IMR-90 (cell line): ENCODE measurements at regions not wholly inside any gene's neighbourhood (a gene's known extent, or its start where the extent isn't known, plus 50 kb on each side); places are given as distances from the start of the nearest gene placed in this dataset.

ENCODE experiments used
- ATAC-seq: fragments of 200-7000 bp; cut with Tn5 transposase; 2 replicates; pipeline ENCODE4 v1.9.1; 2020; ENCODE audit warnings: low read depth, mild to moderate bottlenecking, moderate library complexity
- BruUV-seq: library from RNA; stranded (reverse); fragments of 400-500 nt; replicated peaks from 2 replicates; lab custom pipeline; 2021; lab: Mats Ljungman, UMichigan
- CTCF ChIA-PET: fragments of 300-600 bp; formaldehyde crosslinking; extraction: SDS; loops from one replicate; lab custom pipeline; 2021; ENCODE audit warnings: antibody characterized with exemption; lab: Yijun Ruan, JAX
- POLR2A ChIA-PET: fragments of 300-600 bp; sonication (Branson Sonifier 250); formaldehyde crosslinking; loops from one replicate; lab custom pipeline; 2022; ENCODE audit warnings: antibody characterized with exemption; ENCODE audit not compliant: unreplicated experiment; lab: Charles Lee
- DNase-seq: peaks from one replicate; pipeline ENCODE4 v3.0.0; 2013
- H2AFZ ChIP-seq: replicated peaks from 2 replicates; pipeline ENCODE3; 2013; ENCODE audit warnings: low read length, mild to moderate bottlenecking; ENCODE audit not compliant: poor library complexity
- H2AK5ac ChIP-seq: 2 replicates; pipeline ENCODE4 v1.6.1; 2013; ENCODE audit warnings: low read depth, low read length, inconsistent platforms
- H2AK9ac ChIP-seq: replicated peaks from 2 replicates; pipeline ENCODE3; 2013; ENCODE audit warnings: mild to moderate bottlenecking, low read depth, low read length, moderate library complexity; ENCODE audit not compliant: poor library complexity
- H2BK120ac ChIP-seq: 2 replicates; pipeline ENCODE4 v1.6.1; 2013; ENCODE audit warnings: low read depth, low read length, inconsistent platforms
- H2BK15ac ChIP-seq: 3 replicates; pipeline ENCODE4 v1.6.1; 2013; ENCODE audit warnings: low read depth, low read length, inconsistent platforms
- H2BK20ac ChIP-seq: 2 replicates; pipeline ENCODE4 v1.6.1; 2013; ENCODE audit warnings: low read depth, mild to moderate bottlenecking, inconsistent platforms, low read length, moderate library complexity
- H2BK5ac ChIP-seq: 2 replicates; pipeline ENCODE4 v1.6.1; 2013; ENCODE audit warnings: mild to moderate bottlenecking, low read depth, low read length, inconsistent platforms; ENCODE audit not compliant: poor library complexity, severe bottlenecking
- H3K14ac ChIP-seq: replicated peaks from 2 replicates; pipeline ENCODE4 v1.6.1; 2013; ENCODE audit warnings: low read depth, low read length, inconsistent platforms
- H3K18ac ChIP-seq: 2 replicates; pipeline ENCODE4 v1.6.1; 2013; ENCODE audit warnings: low read depth, low read length, control low read depth
- H3K23ac ChIP-seq: 2 replicates; pipeline ENCODE4 v1.6.1; 2013; ENCODE audit warnings: low read depth, low read length, inconsistent platforms
- H3K27ac ChIP-seq: 2 replicates; pipeline ENCODE4 v1.5.1; 2013; ENCODE audit warnings: mild to moderate bottlenecking, control low read depth, low read length; ENCODE audit not compliant: insufficient read depth
- H3K27me3 ChIP-seq: 2 replicates; pipeline ENCODE4 v1.6.1; 2013; ENCODE audit warnings: low read length; ENCODE audit not compliant: control insufficient read depth, insufficient read depth
- H3K36me3 ChIP-seq: 2 replicates; pipeline ENCODE4 v1.6.1; 2013; ENCODE audit warnings: low read length, mixed read lengths; ENCODE audit not compliant: control insufficient read depth, insufficient read depth
- H3K4ac ChIP-seq: 2 replicates; pipeline ENCODE4 v1.6.1; 2013; ENCODE audit warnings: low read depth, low read length, inconsistent platforms
- H3K4me1 ChIP-seq: 2 replicates; pipeline ENCODE4 v1.6.1; 2013; ENCODE audit warnings: low read length, mixed read lengths; ENCODE audit not compliant: control insufficient read depth, insufficient read depth
- H3K4me2 ChIP-seq: 2 replicates; pipeline ENCODE4 v1.6.1; 2013; ENCODE audit warnings: low read depth, mild to moderate bottlenecking, control low read depth, low read length, moderate library complexity
- H3K4me3 ChIP-seq: 2 replicates; pipeline ENCODE4 v1.5.1; 2013; ENCODE audit warnings: low read depth, mild to moderate bottlenecking, control low read depth, low read length, moderate library complexity; ENCODE audit not compliant: insufficient read depth
- H3K56ac ChIP-seq: 2 replicates; pipeline ENCODE4 v1.6.1; 2013; ENCODE audit warnings: low read length, inconsistent platforms; ENCODE audit not compliant: insufficient read depth; ENCODE audit errors: extremely low read depth
- H3K79me1 ChIP-seq, 2 experiments: 2 replicates each; pipeline ENCODE4 v1.6.1; 2013; ENCODE audit warnings: low read length in 2 of 2, inconsistent platforms in 1 of 2, low read depth in 1 of 2
- H3K9ac ChIP-seq: 2 replicates; pipeline ENCODE4 v1.6.1; 2013; ENCODE audit warnings: low read depth, low read length, control low read depth
- H3K9me1 ChIP-seq: 2 replicates; pipeline ENCODE4 v1.6.1; 2013; ENCODE audit warnings: low read length, inconsistent platforms; ENCODE audit not compliant: insufficient read depth
- H3K9me3 ChIP-seq: 2 replicates; pipeline ENCODE4 v1.6.1; 2013; ENCODE audit warnings: low read length; ENCODE audit not compliant: control insufficient read depth, insufficient read depth
- H4K20me1 ChIP-seq: 2 replicates; pipeline ENCODE4 v1.6.1; 2013; ENCODE audit warnings: low read length, inconsistent platforms; ENCODE audit not compliant: insufficient read depth
- H4K5ac ChIP-seq: 2 replicates; pipeline ENCODE4 v1.6.1; 2013; ENCODE audit warnings: mild to moderate bottlenecking, low read depth, low read length, control low read depth
- H4K8ac ChIP-seq, 2 experiments: 2 replicates each; pipeline ENCODE4 v1.6.1; 2013; ENCODE audit warnings: low read depth in 2 of 2, low read length in 2 of 2, control low read depth in 1 of 2, inconsistent platforms in 1 of 2
- H4K91ac ChIP-seq: 2 replicates; pipeline ENCODE4 v1.6.1; 2013; ENCODE audit warnings: low read depth, low read length, inconsistent platforms; ENCODE audit not compliant: insufficient read depth
- BHLHE40 ChIP-seq: fragments of 150-350 bp; IDR thresholded peaks from 2 replicates; pipeline ENCODE4 v1.6.1; 2016; ENCODE audit warnings: mild to moderate bottlenecking, low read depth, low read length
- CEBPB ChIP-seq: IDR thresholded peaks from 2 replicates; pipeline ENCODE4 v1.6.1; 2012; ENCODE audit warnings: low read depth, low read length, improper control_type of control experiment
- CHD1 ChIP-seq: IDR thresholded peaks from 2 replicates; pipeline ENCODE4 v1.6.1; 2012; ENCODE audit warnings: low read depth, low read length, improper control_type of control experiment
- FOS ChIP-seq: fragments of 150-350 bp; IDR thresholded peaks from 2 replicates; pipeline ENCODE4 v1.6.1; 2016; ENCODE audit warnings: low read depth, low read length
- MAFK ChIP-seq: IDR thresholded peaks from 2 replicates; pipeline ENCODE4 v1.6.1; 2012; ENCODE audit warnings: low read depth, low read length, improper control_type of control experiment
- MXI1 ChIP-seq: IDR thresholded peaks from 2 replicates; pipeline ENCODE4 v1.6.1; 2012; ENCODE audit warnings: low read depth, mild to moderate bottlenecking, low read length, moderate library complexity, borderline replicate concordance
- NFE2L2 ChIP-seq: fragments of 150-350 bp; IDR thresholded peaks from 2 replicates; pipeline ENCODE4 v1.6.1; 2016; ENCODE audit warnings: low read depth, mild to moderate bottlenecking, low read length
- POLR2A ChIP-seq: IDR thresholded peaks from 2 replicates; pipeline ENCODE4 v1.6.1; 2012; ENCODE audit warnings: mild to moderate bottlenecking, low read depth, low read length
- RAD21 ChIP-seq: IDR thresholded peaks from 2 replicates; pipeline ENCODE4 v1.6.1; 2012; ENCODE audit warnings: low read length, improper control_type of control experiment
- RCOR1 ChIP-seq: IDR thresholded peaks from 2 replicates; pipeline ENCODE4 v1.6.1; 2012; ENCODE audit warnings: mild to moderate bottlenecking, low read length, improper control_type of control experiment; ENCODE audit not compliant: insufficient replicate concordance
- RFX5 ChIP-seq: IDR thresholded peaks from 2 replicates; pipeline ENCODE4 v1.8.0; 2012; ENCODE audit warnings: low read depth, mild to moderate bottlenecking, low read length, moderate library complexity
- SMC3 ChIP-seq: fragments of 150-350 bp; IDR thresholded peaks from 2 replicates; pipeline ENCODE4 v1.6.1; 2016; ENCODE audit warnings: low read depth, mild to moderate bottlenecking, antibody characterized with exemption, low read length, moderate library complexity
- WGBS, 2 experiments: methylation state at CpG; one replicate each; pipeline versions ENCODE4 v1.1.5 to v1.1.7; 2013; ENCODE audit warnings: missing lambda C conversion rate in 2 of 2; ENCODE audit not compliant: insufficient read length in 1 of 2; ENCODE audit errors: extremely low coverage in 2 of 2; 5-methylcytosine and 5-hydroxymethylcytosine counted together
- dilution Hi-C: fragments of 300-500 bp; cut with HindIII; formaldehyde crosslinking; loops from one replicate; pipeline ENCODE4 v1.14.3; 2018; ENCODE audit warnings: low sequenced_read_pairs; ENCODE audit not compliant: unreplicated experiment
- in situ Hi-C: fragments of 300-500 bp; cut with MboI; formaldehyde crosslinking; loops from 3 replicates; pipeline ENCODE4 v1.14.3; 2019; ENCODE audit warnings: low sequenced_read_pairs, inconsistent platforms, mixed read lengths
- intact Hi-C: fragments of 100-400 bp; cut with micrococcal nuclease; formaldehyde crosslinking; loops from 2 replicates; pipeline ENCODE4 v1.10.0; 2022
- TF ChIP-seq, protein P1 (sequence below): fragments of 150-350 bp; IDR thresholded peaks from 2 replicates; pipeline ENCODE4 v1.6.1; 2017; ENCODE audit warnings: mild to moderate bottlenecking, antibody characterized with exemption, low read length, low read depth
- TF ChIP-seq, protein P2 (sequence below): conservative IDR thresholded peaks from 2 replicates; pipeline ENCODE4 v1.5.1; 2012; ENCODE audit warnings: mild to moderate bottlenecking, low read depth, low read length, improper control_type of control experiment
- TF ChIP-seq, protein P3 (sequence below): fragments of 150-350 bp; IDR thresholded peaks from 2 replicates; pipeline ENCODE4 v1.6.1; 2016; ENCODE audit warnings: low read depth, mild to moderate bottlenecking, low read length, moderate library complexity, borderline replicate concordance

DNA sequence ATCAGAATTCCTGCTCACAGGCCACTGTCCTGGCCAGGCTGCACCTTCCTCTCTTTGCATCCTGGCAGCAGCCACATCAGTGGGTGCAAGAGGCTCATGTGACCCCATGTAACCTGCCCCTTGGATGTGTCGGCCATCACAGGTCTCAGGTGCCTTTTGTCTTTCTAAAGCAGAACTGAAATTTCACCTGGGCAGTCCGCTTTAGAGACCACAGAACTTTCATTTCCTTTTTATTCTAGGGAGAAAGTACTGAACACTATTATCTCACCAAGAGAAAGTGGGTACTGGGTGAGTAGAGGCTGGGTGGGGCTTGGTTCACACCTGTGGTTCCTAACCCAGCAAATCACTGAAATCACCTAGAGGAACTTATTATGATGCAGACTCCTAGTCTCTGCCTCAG is 51.7 kb upstream of the NUP160 start:
- H3K27me3 ChIP-seq, result no peaks in the 10 kb centered on the region; the same call in 1 of the 2 replicates
- in situ Hi-C loops, result no loop called here
- no CpG with 5 or more reads among the region's 2 CpGs for WGBS, 2 experiments
- ATAC-seq, result no peak
- H2AFZ ChIP-seq, result no peak overlapping the region
- no peaks in the 10 kb centered on the region for H3K9me3 ChIP-seq
- H3K4me2 ChIP-seq, result no peak overlapping the region
- H3K9ac ChIP-seq, result no peak overlapping the region
- H2BK5ac ChIP-seq, result no peak overlapping the region
- H4K20me1 ChIP-seq, result no peaks in the 10 kb centered on the region
- no peaks in the 10 kb centered on the region for H3K9me1 ChIP-seq
- no peak overlapping the region for H2BK20ac ChIP-seq
- no peak overlapping the region for H4K8ac ChIP-seq
- no peak overlapping the region for H3K23ac ChIP-seq
- no peak for DNase-seq
- no TSS peak for BruUV-seq
- no peak overlapping the region for H4K91ac ChIP-seq
- no peak overlapping the region for H3K18ac ChIP-seq
- dilution Hi-C loops, result no loop called here
- TF ChIP-seq BHLHE40 (no peak), CHD1 (no peak), MXI1 (no peak), RCOR1 (no peak), CEBPB (no peak), POLR2A (no peak), FOS (no peak), RAD21 (no peak), RFX5 (no peak), NFE2L2 (no peak), SMC3 (no peak), MAFK (no peak)
- TF ChIP-seq, protein P1, sequence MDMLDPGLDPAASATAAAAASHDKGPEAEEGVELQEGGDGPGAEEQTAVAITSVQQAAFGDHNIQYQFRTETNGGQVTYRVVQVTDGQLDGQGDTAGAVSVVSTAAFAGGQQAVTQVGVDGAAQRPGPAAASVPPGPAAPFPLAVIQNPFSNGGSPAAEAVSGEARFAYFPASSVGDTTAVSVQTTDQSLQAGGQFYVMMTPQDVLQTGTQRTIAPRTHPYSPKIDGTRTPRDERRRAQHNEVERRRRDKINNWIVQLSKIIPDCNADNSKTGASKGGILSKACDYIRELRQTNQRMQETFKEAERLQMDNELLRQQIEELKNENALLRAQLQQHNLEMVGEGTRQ, result no peak
- TF ChIP-seq, protein P2, sequence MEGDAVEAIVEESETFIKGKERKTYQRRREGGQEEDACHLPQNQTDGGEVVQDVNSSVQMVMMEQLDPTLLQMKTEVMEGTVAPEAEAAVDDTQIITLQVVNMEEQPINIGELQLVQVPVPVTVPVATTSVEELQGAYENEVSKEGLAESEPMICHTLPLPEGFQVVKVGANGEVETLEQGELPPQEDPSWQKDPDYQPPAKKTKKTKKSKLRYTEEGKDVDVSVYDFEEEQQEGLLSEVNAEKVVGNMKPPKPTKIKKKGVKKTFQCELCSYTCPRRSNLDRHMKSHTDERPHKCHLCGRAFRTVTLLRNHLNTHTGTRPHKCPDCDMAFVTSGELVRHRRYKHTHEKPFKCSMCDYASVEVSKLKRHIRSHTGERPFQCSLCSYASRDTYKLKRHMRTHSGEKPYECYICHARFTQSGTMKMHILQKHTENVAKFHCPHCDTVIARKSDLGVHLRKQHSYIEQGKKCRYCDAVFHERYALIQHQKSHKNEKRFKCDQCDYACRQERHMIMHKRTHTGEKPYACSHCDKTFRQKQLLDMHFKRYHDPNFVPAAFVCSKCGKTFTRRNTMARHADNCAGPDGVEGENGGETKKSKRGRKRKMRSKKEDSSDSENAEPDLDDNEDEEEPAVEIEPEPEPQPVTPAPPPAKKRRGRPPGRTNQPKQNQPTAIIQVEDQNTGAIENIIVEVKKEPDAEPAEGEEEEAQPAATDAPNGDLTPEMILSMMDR, result no peak
- TF ChIP-seq, protein P3, sequence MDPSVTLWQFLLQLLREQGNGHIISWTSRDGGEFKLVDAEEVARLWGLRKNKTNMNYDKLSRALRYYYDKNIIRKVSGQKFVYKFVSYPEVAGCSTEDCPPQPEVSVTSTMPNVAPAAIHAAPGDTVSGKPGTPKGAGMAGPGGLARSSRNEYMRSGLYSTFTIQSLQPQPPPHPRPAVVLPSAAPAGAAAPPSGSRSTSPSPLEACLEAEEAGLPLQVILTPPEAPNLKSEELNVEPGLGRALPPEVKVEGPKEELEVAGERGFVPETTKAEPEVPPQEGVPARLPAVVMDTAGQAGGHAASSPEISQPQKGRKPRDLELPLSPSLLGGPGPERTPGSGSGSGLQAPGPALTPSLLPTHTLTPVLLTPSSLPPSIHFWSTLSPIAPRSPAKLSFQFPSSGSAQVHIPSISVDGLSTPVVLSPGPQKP, result no peak
- H2BK15ac ChIP-seq, result no peak overlapping the region
- intact Hi-C loops, result no loop called here
- ChIA-PET CTCF (no interaction called here), POLR2A (no interaction called here)
- H3K27ac ChIP-seq, result no peak overlapping the region
- H3K56ac ChIP-seq, result no peak overlapping the region
- H2AK9ac ChIP-seq, result no peak overlapping the region
- H3K4ac ChIP-seq, result no peak overlapping the region
- no peak overlapping the region for H2AK5ac ChIP-seq
- no peaks in the 10 kb centered on the region for H3K4me1 ChIP-seq
- no peak overlapping the region for H4K5ac ChIP-seq
- H3K79me1 ChIP-seq, result no peaks in the 10 kb centered on the region
- H3K14ac ChIP-seq, result no peak overlapping the region
- no peaks in the 10 kb centered on the region for H3K36me3 ChIP-seq
- H2BK120ac ChIP-seq, result no peak overlapping the region
- no peak overlapping the region for H3K4me3 ChIP-seq
